Caco-2 (cell line): ENCODE measurements at regions not wholly inside any gene's neighbourhood (a gene's known extent, or its start where the extent isn't known, plus 50 kb on each side); places are given as distances from the start of the nearest gene placed in this dataset.
"Not testable (repeated sequence)": the region's sequence is repeated elsewhere in the genome, so short reads cannot be mapped to it uniquely, and the experiment has no call there.

Source experiments
- BruUV-seq: library from RNA; stranded (reverse); fragments of 400-500 nt; replicated peaks from 2 replicates; lab custom pipeline; 2021; lab: Mats Ljungman, UMichigan
- CTCF ChIA-PET: fragments of 300-600 bp; sonication (Branson Sonifier 250); formaldehyde crosslinking; loops from one replicate; lab custom pipeline; 2022; ENCODE audit warnings: antibody characterized with exemption; lab: Charles Lee
- POLR2A ChIA-PET: fragments of 300-600 bp; sonication (Branson Sonifier 250); formaldehyde crosslinking; loops from one replicate; lab custom pipeline; 2022; ENCODE audit warnings: antibody characterized with exemption; lab: Charles Lee
- DNase-seq, 2 experiments: peaks; one replicate each; pipeline versions ENCODE4 v3.0.0 to v3.0.0-alpha.2; 2020 to 2022
- H3K27me3 ChIP-seq: replicated peaks from 2 replicates; pipeline ENCODE4 v1.6.0; 2011; ENCODE audit warnings: low read length; ENCODE audit not compliant: control insufficient read depth, insufficient read depth
- H3K36me3 ChIP-seq: 2 replicates; pipeline ENCODE4 v1.5.1; 2011; ENCODE audit warnings: low read length; ENCODE audit not compliant: control insufficient read depth, insufficient read depth
- H3K4me1 ChIP-seq: fragments of 250-450 bp; sonication (Bioruptor Pico); 2 replicates; pipeline ENCODE4 v1.5.1; 2020; ENCODE audit warnings: mild to moderate bottlenecking
- H3K4me3 ChIP-seq: 2 replicates; pipeline ENCODE4 v1.5.1; 2011; ENCODE audit warnings: low read depth, mild to moderate bottlenecking, control low read depth, low read length
- H3K9me3 ChIP-seq: fragments of 250-450 bp; sonication (Bioruptor Pico); 2 replicates; pipeline ENCODE4 v1.5.1; 2020; ENCODE audit warnings: mild to moderate bottlenecking, moderate library complexity
- H3K27ac Mint-ChIP-seq: one replicate; pipeline ENCODE4 v1.8.0; 2022; ENCODE audit warnings: mixed read lengths; ENCODE audit not compliant: unreplicated experiment
- H3K27me3 Mint-ChIP-seq: one replicate; pipeline ENCODE4 v1.8.0; 2022; ENCODE audit warnings: mixed read lengths; ENCODE audit not compliant: insufficient read depth, unreplicated experiment
- H3K36me3 Mint-ChIP-seq: one replicate; pipeline ENCODE4 v1.8.0; 2022; ENCODE audit warnings: mild to moderate bottlenecking, mixed read lengths; ENCODE audit not compliant: insufficient read depth, unreplicated experiment
- H3K4me1 Mint-ChIP-seq: one replicate; pipeline ENCODE4 v1.8.0; 2022; ENCODE audit warnings: low read depth, mixed read lengths; ENCODE audit not compliant: unreplicated experiment
- H3K4me3 Mint-ChIP-seq: one replicate; pipeline ENCODE4 v1.8.0; 2022; ENCODE audit warnings: mild to moderate bottlenecking, moderate library complexity, mixed read lengths; ENCODE audit not compliant: unreplicated experiment
- H3K9me3 Mint-ChIP-seq: one replicate; pipeline ENCODE4 v1.8.0; 2022; ENCODE audit warnings: mixed read lengths; ENCODE audit not compliant: unreplicated experiment
- intact Hi-C: fragments of 100-400 bp; cut with micrococcal nuclease; formaldehyde crosslinking; loops from one replicate; pipeline ENCODE4 v1.10.0; 2022; ENCODE audit not compliant: unreplicated experiment

DNA sequence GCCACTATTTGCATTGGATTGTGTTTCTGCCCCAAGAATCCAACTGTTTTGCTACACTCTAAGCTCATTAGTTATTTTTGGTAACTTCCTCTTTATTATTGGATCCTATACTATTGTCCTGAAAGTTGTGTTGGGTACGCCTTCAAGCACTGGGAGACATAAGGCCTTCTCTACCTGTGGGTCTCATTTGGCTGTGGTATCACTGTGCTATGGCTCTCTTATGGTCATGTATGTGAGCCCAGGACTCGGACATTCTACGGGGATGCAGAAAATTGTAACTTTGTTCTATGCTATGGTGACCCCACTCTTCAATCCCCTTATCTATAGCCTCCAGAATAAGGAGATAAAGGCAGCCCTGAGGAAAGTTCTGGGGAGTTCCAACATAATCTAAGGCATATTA lies 213.6 kb downstream of the POTEM start:
- H3K4me1 ChIP-seq, H3K27me3 Mint-ChIP-seq, DNase-seq, H3K27me3 ChIP-seq, intact Hi-C loops, H3K36me3 Mint-ChIP-seq, H3K4me1 Mint-ChIP-seq, H3K4me3 Mint-ChIP-seq, H3K9me3 ChIP-seq, H3K36me3 ChIP-seq, BruUV-seq, H3K9me3 Mint-ChIP-seq, CTCF ChIA-PET, POLR2A ChIA-PET, H3K27ac Mint-ChIP-seq, H3K4me3 ChIP-seq: not testable (repeated sequence)

DNA sequence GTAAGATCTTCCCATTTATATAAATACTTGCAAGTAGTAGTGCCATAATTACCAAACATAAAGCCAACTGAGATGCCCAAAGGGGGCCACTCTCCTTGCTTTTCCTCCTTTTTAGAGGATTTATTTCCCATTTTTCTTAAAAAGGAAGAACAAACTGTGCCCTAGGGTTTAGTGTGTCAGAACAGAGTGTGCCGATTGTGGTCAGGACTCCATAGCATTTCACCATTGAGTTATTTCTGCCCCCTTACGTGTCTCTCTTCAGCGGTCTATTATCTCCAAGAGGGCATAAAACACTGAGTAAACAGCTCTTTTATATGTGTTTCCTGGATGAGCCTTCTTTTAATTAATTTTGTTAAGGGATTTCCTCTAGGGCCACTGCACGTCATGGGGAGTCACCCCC lies 227.9 kb downstream of the POTEM start:
- DNase-seq, H3K4me3 ChIP-seq, intact Hi-C loops, POLR2A ChIA-PET, H3K27ac Mint-ChIP-seq, H3K27me3 Mint-ChIP-seq, H3K4me1 Mint-ChIP-seq, H3K9me3 Mint-ChIP-seq, H3K4me3 Mint-ChIP-seq, BruUV-seq, H3K36me3 Mint-ChIP-seq, H3K9me3 ChIP-seq, H3K27me3 ChIP-seq, CTCF ChIA-PET, H3K4me1 ChIP-seq, H3K36me3 ChIP-seq: not testable (repeated sequence)

DNA sequence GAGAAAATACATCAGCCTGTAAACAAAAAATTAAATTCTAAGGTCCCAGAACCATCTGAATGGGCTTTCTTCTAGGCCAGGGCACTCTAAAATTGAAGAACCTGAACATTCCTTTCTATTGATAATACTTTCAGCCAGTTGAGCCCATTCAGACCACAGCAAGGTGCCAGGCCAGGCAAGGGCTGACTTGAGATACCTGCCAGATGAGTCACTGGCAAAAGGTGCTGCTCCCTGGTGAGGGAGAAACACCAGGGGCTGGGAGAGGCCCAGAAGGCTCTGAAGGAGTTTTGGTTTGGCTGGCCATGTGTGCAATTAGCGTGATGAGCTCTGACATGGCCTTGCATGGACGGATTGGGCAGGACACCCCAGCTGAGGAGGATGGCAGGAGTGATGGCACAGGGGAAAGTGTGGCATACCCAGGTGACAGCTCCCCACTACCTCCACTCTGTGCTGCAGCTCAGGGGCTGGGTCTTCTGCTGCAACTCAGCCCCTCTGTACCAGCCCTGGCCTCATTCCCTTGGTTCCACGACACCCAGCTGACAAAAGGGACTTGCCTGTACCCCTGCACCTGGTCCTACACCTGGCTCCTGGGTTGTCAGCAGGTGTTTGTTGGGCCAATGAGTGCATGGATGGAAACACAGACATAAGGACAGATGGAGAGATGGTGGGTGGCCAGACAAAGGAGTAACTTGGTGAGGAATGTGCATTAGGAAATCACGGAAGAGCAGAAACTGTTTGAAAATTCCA lies 230.4 kb downstream of the POTEM start:
- H3K4me1 Mint-ChIP-seq, CTCF ChIA-PET, H3K4me3 ChIP-seq, H3K36me3 Mint-ChIP-seq, H3K9me3 Mint-ChIP-seq, H3K27me3 ChIP-seq, H3K4me1 ChIP-seq, H3K27me3 Mint-ChIP-seq, H3K4me3 Mint-ChIP-seq, intact Hi-C loops, POLR2A ChIA-PET, H3K36me3 ChIP-seq, H3K9me3 ChIP-seq, DNase-seq, BruUV-seq: not testable (repeated sequence)
- peak overlapping the region; percentile 71 for H3K27ac Mint-ChIP-seq

DNA sequence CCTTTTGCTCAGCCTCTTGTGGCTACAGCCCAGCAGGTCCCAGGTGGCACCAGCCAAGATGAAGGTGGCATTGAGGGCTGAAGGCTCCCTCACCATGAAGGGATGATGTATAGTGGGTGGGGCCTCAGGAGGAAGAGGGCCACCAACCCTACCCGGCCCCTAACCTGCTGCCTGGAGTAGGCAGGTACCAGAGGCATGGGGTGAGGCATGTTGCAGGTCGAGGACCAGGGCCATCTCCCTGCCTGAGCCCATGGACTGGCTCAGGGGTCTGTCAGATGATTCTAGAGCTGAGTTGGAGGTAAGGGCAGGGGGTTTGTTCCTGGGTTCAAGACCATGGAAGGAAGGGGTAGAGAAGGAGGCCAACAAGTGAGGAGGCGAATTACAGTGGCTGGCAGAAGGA lies 231.1 kb downstream of the POTEM start:
- POLR2A ChIA-PET = not testable (repeated sequence)

DNA sequence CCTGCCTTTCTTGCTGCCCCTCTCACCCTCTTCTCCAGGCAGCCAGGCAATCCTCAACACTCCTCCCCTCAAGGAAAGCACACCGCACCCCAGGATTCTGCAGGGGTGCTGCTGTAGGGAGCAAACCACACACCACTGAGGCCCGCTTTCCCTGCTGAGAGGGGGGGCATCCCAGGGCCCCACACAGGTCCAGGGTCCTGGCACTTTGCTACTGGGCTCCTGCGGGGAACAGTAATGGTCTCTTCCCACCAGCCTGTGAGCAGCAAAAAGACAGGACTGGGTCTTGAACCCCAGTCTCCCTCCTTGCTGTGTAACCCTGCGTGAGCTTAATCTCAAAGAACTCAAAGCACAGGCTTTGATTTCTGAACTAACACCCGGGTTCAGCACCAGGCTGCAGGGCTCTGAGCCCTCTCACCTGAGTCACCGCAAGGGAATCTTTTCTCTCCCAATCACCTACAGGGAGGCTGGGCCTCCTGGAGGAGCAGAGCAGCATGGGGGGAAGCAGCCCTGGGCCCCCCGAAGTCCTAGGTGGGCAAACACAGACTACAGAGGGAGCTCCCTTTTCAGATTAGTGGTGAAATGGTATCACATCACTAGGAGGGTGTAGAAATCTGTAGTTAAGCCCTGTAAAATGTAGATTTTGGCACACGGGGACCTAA lies 232.6 kb downstream of the POTEG start:
- BruUV-seq, intact Hi-C loops, H3K36me3 Mint-ChIP-seq, H3K27me3 Mint-ChIP-seq, H3K9me3 ChIP-seq, H3K4me3 Mint-ChIP-seq, CTCF ChIA-PET, H3K4me3 ChIP-seq, H3K27me3 ChIP-seq, H3K36me3 ChIP-seq, H3K4me1 ChIP-seq, DNase-seq, H3K9me3 Mint-ChIP-seq, POLR2A ChIA-PET: not testable (repeated sequence)
- Mint-ChIP-seq H3K27ac (peak overlapping the region; percentile 63), H3K4me1 (peaks cover 14% of the 10 kb centered on the region)

More for the DNA sequence above, 231.1 kb downstream of the POTEM start:
- DNase-seq, H3K36me3 Mint-ChIP-seq, H3K4me1 Mint-ChIP-seq, H3K9me3 Mint-ChIP-seq, H3K4me3 ChIP-seq, H3K27me3 ChIP-seq, H3K9me3 ChIP-seq, H3K4me1 ChIP-seq, H3K27me3 Mint-ChIP-seq, intact Hi-C loops, BruUV-seq, H3K4me3 Mint-ChIP-seq, CTCF ChIA-PET, H3K36me3 ChIP-seq: not testable (repeated sequence)
- peak overlapping the region; percentile 71 for H3K27ac Mint-ChIP-seq

DNA sequence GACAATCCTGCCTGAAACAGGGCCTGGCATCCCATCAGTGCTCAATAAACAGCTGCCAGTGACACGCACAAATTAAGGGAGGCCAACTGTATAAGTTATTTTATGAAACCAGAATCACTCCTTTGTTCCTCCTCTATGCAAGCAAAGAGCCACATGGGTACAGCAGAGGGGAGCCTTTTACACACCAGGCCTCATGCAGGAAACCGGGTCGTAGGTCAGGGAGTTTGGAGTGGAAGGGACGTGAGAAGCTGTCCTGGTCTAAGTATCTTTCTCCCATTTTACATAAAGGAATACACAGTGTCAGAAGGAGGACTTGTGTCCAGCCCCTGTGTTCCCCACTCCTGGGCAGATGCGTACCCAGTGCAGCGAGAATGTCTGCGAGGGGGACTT lies 232.1 kb downstream of the POTEG start:
- H3K9me3 Mint-ChIP-seq, intact Hi-C loops, H3K4me3 Mint-ChIP-seq, H3K4me1 ChIP-seq, H3K27me3 Mint-ChIP-seq, H3K9me3 ChIP-seq, H3K36me3 ChIP-seq, CTCF ChIA-PET, H3K4me3 ChIP-seq, H3K36me3 Mint-ChIP-seq, H3K27me3 ChIP-seq, DNase-seq, POLR2A ChIA-PET: not testable (repeated sequence)
- peaks cover 14% of the 10 kb centered on the region for H3K4me1 Mint-ChIP-seq
- H3K27ac Mint-ChIP-seq = peak overlapping the region; percentile 63
- TSS peak; percentile 58 for BruUV-seq
